ENCODE measurements at regions not wholly inside any gene's neighbourhood (a gene's known extent, or its start where the extent isn't known, plus 50 kb on each side); places are given as distances from the start of the nearest gene placed in this dataset.

DNA sequence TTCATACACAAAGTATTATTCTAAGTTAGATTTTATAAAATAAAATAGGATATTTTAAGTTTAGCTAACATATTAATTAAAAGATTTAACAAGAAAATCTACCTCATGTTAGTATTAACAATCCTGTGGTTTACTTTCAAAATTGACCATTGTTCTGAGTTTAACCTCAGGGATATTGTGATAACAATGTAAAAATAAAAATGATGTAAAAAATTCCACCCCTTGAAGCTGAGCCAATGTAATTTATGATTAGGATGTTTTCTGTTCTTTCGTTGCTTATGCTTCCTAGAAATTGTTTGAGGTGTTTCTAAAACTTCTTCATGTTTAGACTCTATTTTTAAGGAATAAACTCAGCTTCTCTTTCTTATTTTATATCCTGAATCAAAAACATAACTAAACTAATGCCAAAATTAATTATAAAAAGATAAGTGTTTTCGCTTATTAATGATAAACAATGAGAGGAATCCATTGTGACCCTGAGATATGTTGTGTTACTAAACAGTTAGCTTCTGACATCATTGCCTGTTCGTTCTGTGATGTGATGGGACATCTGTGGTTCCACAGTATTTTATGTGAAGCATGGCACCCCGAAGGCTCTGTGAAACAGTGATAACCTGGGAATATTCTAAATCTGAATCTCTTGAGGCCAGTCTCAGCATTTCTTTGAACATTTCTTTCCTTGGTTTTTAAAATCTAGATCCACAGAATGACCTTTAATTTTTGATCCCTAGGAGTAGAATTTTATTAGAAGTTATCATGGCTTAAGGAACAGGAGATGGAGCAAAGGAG is 340.8 kb downstream of the ARL4A start:
- Histone ChIP-seq H3K36me3 (ENCODE audit: control insufficient read depth in 2 of 3, insufficient read depth in 3 of 3, low read length in 3 of 3) (no peaks in the 10 kb centered on the region), H3K9ac (ENCODE audit: low read length in 3 of 3) (no peak overlapping the region), H3K9me3 (ENCODE audit: control insufficient read depth in 2 of 3, insufficient read depth in 1 of 3, low read length in 3 of 3) (no peaks in the 10 kb centered on the region), H3K4me1 (ENCODE audit: control insufficient read depth in 2 of 3, insufficient read depth in 2 of 3, low read depth in 1 of 3, low read length in 3 of 3) (no peaks in the 10 kb centered on the region), H3K4me3 (ENCODE audit: low read length in 3 of 3) (no peak overlapping the region), H3K27ac (ENCODE audit: low read depth in 2 of 2, low read length in 2 of 2) (no peak overlapping the region), H3K27me3 (ENCODE audit: control insufficient read depth, insufficient read depth, low read length) (no peaks in the 10 kb centered on the region)
- peak; percentile 41 for FAIRE-seq
- TF ChIP-seq, protein P1, sequence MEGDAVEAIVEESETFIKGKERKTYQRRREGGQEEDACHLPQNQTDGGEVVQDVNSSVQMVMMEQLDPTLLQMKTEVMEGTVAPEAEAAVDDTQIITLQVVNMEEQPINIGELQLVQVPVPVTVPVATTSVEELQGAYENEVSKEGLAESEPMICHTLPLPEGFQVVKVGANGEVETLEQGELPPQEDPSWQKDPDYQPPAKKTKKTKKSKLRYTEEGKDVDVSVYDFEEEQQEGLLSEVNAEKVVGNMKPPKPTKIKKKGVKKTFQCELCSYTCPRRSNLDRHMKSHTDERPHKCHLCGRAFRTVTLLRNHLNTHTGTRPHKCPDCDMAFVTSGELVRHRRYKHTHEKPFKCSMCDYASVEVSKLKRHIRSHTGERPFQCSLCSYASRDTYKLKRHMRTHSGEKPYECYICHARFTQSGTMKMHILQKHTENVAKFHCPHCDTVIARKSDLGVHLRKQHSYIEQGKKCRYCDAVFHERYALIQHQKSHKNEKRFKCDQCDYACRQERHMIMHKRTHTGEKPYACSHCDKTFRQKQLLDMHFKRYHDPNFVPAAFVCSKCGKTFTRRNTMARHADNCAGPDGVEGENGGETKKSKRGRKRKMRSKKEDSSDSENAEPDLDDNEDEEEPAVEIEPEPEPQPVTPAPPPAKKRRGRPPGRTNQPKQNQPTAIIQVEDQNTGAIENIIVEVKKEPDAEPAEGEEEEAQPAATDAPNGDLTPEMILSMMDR (IDR thresholded peaks at IDR 0.05; ENCODE audit: borderline replicate concordance, extremely low read depth, insufficient read depth): no peak
- intact Hi-C loops (cut with DNase I): no loop called here
- no peak for DNase-seq

DNA sequence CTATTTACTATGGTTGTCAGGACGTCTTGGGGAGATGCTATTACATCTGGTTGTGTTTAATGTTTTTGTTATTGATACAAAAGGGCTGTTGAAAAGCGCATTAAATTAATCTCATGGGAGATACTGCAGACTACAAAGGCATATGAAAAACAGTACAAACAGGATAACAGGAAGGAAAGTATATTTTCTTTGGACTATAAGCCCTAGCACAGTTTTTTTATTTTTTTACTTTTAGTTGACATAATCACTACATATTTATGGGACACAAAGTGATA is 341.3 kb downstream of the ARL4A start:
- H3K27me3 ChIP-seq (ENCODE audit: control insufficient read depth, insufficient read depth, low read length): no peaks in the 10 kb centered on the region
- H3K36me3 ChIP-seq (ENCODE audit: control insufficient read depth in 2 of 3, insufficient read depth in 3 of 3, low read length in 3 of 3): no peaks in the 10 kb centered on the region
- intact Hi-C loops (cut with DNase I): no loop called here
- TF ChIP-seq, protein P1 (IDR thresholded peaks at IDR 0.05; ENCODE audit: borderline replicate concordance, extremely low read depth, insufficient read depth): no peak
- FAIRE-seq (no peak), DNase-seq (peak in 2 of 5 donors; percentile 16 to 62)
- no peak overlapping the region for H3K4me3 ChIP-seq (ENCODE audit: low read length in 3 of 3)
- H3K9me3 ChIP-seq (ENCODE audit: control insufficient read depth in 2 of 3, insufficient read depth in 1 of 3, low read length in 3 of 3): no peaks in the 10 kb centered on the region
- no peak overlapping the region for H3K27ac ChIP-seq (ENCODE audit: low read depth in 2 of 2, low read length in 2 of 2)
- no peaks in the 10 kb centered on the region for H3K4me1 ChIP-seq (ENCODE audit: control insufficient read depth in 2 of 3, insufficient read depth in 2 of 3, low read depth in 1 of 3, low read length in 3 of 3)
- no peak overlapping the region for H3K9ac ChIP-seq (ENCODE audit: low read length in 3 of 3)

DNA sequence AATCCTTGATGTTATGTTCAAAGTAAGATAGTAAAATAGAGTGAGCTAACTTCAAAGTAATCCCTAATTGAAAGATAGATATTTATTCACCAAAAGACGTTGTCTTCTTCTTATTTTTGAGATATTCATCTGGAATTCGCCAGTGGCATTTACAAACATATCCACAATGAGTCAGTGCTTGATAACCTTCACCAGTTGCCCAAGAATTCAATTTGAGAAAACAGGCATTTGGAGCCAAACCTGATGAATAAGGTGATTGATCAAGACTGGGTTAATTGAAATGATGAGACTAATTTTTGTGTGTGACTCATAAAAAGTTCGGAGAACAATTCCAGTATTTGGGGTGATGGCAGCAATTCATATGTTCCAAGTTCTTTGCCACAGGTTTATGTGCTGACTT is 344.0 kb downstream of the ARL4A start:
- H3K27ac ChIP-seq (ENCODE audit: low read depth in 2 of 2, low read length in 2 of 2): no peak overlapping the region
- no peaks in the 10 kb centered on the region for H3K27me3 ChIP-seq (ENCODE audit: control insufficient read depth, insufficient read depth, low read length)
- no peaks in the 10 kb centered on the region for H3K36me3 ChIP-seq (ENCODE audit: control insufficient read depth in 2 of 3, insufficient read depth in 3 of 3, low read length in 3 of 3)
- no peak overlapping the region for H3K4me3 ChIP-seq (ENCODE audit: low read length in 3 of 3)
- no peak for FAIRE-seq
- no peak overlapping the region for H3K9ac ChIP-seq (ENCODE audit: low read length in 3 of 3)
- H3K4me1 ChIP-seq (ENCODE audit: control insufficient read depth in 2 of 3, insufficient read depth in 2 of 3, low read depth in 1 of 3, low read length in 3 of 3): no peaks in the 10 kb centered on the region
- TF ChIP-seq, protein P1 (IDR thresholded peaks at IDR 0.05; ENCODE audit: borderline replicate concordance, extremely low read depth, insufficient read depth): no peak
- intact Hi-C loops (cut with DNase I): no loop called here
- no peaks in the 10 kb centered on the region for H3K9me3 ChIP-seq (ENCODE audit: control insufficient read depth in 2 of 3, insufficient read depth in 1 of 3, low read length in 3 of 3)
- no peak for DNase-seq

DNA sequence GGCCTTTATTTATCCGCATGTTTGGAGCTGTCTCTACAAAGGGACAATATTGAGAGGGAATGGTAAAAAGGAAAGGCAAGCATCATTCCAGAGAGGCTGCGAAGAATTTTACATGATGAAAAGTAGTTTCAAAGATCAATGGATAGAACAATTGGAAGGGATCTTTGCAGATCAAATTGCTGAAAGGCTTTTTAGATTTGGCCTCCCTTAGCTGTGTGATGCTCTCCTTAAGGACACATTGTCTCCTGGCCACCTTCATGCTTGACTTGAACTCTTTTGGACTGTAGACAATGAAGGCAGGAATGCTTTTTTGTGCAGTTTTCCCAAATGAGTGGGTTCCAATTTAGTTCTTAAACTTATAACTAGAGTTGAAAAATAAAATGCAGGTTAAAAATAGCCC is 344.7 kb downstream of the ARL4A start:
- no peaks in the 10 kb centered on the region for H3K4me1 ChIP-seq (ENCODE audit: control insufficient read depth in 2 of 3, insufficient read depth in 2 of 3, low read depth in 1 of 3, low read length in 3 of 3)
- intact Hi-C loops (cut with DNase I): no loop called here
- no peaks in the 10 kb centered on the region for H3K9me3 ChIP-seq (ENCODE audit: control insufficient read depth in 2 of 3, insufficient read depth in 1 of 3, low read length in 3 of 3)
- H3K27me3 ChIP-seq (ENCODE audit: control insufficient read depth, insufficient read depth, low read length): no peaks in the 10 kb centered on the region
- no peak overlapping the region for H3K27ac ChIP-seq (ENCODE audit: low read depth in 2 of 2, low read length in 2 of 2)
- DNase-seq (no peak), FAIRE-seq (no peak)
- H3K36me3 ChIP-seq (ENCODE audit: control insufficient read depth in 2 of 3, insufficient read depth in 3 of 3, low read length in 3 of 3): no peaks in the 10 kb centered on the region
- no peak overlapping the region for H3K9ac ChIP-seq (ENCODE audit: low read length in 3 of 3)
- no peak overlapping the region for H3K4me3 ChIP-seq (ENCODE audit: low read length in 3 of 3)
- TF ChIP-seq, protein P1 (IDR thresholded peaks at IDR 0.05; ENCODE audit: borderline replicate concordance, extremely low read depth, insufficient read depth): no peak
